Nucleus accumbens (tissue), 56 donors: ENCODE measurements at regions not wholly inside any gene's neighbourhood (a gene's known extent, or its start where the extent isn't known, plus 50 kb on each side); places are given as distances from the start of the nearest gene placed in this dataset.
"Not testable (repeated sequence)": the region's sequence is repeated elsewhere in the genome, so short reads cannot be mapped to it uniquely, and the experiment has no call there.

Source experiments
- DNase-seq, 56 donors: peaks; one replicate each; lab custom pipeline; 2025; lab: John Stamatoyannopoulos, UW

GRCh38 chr7:56697058-56697457 lies 435.2 kb downstream of the ZNF479 start:
- DNase-seq = not testable (repeated sequence)

GRCh38 chr7:56686276-56686859 lies 445.9 kb downstream of the ZNF479 start:
- DNase-seq = no peak

DNA sequence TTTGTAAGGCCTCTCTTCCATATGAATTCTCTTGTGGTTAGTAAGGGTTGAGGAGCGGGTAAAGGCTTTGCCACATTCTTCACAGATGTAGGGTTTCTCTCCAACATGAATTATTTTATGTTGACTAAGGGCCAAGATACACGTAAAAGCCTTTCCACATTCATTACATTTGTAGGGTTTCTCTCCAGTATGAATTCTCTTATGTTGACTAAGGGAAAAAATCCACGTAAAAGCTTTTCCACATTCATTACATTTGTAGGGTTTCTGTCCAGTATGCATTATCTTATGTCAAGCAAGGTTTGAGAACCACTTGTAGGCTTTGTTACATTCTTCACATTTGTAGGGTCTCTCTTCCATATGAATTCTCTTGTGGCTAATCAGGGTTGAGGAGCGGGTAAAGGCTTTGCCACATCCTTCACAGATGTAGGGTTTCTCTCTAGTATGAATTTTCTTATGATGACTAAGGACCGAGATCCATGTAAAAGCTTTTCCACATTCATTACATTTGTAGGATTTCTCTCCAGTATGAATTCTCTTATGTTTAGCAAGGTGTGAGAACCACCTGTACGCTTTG lies 493.0 kb downstream of the ZNF479 start:
- DNase-seq = no peak

- no peak for DNase-seq
Observed at GRCh38 chr7:56609852-56610355, 493.7 kb upstream of the NUPR2 start.

GRCh38 chr7:56605146-56605545 lies 488.9 kb upstream of the NUPR2 start:
- DNase-seq = no peak

DNA sequence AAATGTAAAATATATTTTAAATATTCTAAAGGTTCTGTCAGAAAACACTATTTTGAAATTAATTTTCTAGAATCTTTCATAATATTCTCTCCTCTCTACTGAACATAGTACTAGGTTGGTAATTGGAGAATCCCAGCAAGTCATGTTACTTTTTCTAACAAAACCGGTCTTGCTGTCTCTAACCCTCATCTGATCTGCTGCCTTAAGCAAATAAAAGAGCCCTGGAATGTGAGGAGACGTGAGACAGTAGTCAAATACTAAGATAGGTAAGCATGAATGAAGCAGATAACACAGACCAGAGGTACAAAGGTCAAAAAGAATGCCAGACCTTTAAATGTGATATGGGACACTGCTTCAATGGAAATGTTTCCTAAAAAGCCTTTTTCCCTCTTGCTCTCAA lies 462.4 kb upstream of the NUPR2 start:
- DNase-seq = no peak

- no peak for DNase-seq
Observed at GRCh38 chr7:56570968-56571367, 454.8 kb upstream of the NUPR2 start.

DNA sequence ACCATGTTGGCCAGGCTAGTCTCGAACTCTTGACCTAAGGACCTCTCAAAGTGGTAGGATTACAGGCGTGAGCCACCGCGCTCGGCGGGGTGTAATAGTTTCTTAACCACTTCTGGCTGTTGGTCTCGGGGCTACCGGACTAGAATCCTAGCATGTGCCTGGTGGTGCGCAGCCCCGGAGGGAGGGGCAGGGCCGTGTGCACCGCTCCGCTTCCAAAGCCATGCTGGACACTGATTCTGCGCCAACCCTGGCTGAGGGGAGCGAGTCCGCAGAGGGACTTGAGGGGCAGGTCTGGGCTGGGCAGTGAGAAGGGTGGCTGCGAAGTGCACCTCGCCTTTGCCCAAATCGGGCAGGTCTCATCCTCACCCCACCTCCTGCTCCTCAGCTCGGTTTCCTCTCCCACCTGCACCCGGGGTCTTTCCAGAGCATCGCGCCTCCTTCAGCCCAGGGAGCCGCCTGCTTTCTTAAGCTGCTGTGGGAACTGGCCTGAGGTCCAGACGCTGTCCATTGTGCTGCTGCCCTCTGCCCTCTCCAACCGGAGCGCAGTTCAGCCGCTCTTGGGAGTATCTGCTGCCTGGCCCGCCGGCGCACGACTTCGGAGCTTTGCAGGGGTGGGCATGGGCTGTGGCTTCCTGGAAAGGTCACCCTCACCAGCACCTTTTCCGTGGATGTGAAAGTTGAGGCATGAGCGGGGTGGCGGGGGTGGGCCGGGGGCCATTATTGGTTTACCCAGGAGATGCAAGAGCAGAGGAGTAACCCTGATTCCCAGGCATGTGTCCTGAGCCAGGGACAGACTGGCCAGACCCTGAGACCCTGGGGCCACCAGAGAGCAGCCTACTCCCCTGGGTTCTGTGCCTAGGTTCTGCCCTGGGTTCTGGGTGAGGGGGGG lies 422.6 kb upstream of the NUPR2 start:
- DNase-seq = no peak

- DNase-seq = peak in 9 of 56 donors; percentile 2 to 41 (median 11)
Observed at GRCh38 chr7:56537952-56538351, 421.7 kb upstream of the NUPR2 start.

- DNase-seq = peak in 1 of 56 donors; percentile 25
Observed at GRCh38 chr7:56537477-56537876, 421.3 kb upstream of the NUPR2 start.

DNA sequence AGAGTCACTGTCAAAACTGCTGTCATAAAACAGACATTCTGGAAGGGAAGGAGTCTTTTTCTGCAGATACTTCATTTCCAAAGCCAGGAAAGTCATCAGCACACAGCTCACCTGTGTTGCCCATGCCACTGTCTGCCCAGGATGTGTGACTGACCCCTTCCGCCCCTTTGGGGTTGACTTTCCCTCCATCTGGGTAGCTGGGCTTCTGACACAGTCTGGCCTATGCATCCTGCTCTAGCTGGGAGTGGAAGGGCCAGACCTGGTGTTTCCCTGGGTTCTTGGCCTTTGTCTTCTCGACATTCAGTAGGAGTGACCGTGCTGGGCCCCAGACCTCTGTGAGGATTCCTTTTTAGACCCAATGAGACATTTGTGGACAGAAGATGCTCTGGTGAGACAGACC lies 378.9 kb upstream of the NUPR2 start:
- no peak for DNase-seq

DNA sequence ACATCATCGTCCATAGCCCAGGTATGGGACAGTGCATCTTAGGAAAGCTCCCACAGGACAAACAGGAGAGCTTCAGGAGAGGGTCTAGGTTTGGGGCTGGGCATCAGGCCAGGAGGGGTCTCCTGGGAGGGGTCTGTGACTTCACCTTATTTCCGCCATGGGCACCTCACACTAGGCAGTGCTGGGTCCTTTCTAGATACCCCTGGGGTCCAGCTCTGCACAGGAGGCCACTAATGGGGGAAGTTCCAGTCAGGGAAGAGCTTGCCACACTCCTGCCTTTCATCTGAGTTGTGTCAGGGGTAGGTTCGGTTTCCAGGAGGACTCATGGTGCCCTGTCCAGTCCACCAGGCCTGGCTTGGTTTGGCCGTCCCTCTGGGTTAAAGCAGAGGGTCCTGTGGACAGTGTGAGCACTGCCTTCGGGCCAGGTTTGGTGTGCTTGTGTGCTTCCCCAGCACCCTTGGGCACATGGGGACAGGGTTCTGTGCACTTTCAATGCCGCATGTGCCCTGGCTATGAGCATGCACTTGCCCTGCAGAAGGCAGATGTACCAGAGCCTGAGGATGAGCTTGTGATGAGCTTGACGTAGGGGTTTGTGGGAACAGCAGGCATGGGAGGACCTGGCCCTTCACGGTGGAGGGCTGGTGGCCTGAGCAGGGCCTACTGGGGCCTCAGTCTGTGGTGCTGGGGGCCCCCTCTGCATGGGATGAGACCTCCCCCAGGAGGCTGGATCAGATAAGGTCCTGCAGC lies 377.7 kb upstream of the NUPR2 start:
- DNase-seq = no peak

DNA sequence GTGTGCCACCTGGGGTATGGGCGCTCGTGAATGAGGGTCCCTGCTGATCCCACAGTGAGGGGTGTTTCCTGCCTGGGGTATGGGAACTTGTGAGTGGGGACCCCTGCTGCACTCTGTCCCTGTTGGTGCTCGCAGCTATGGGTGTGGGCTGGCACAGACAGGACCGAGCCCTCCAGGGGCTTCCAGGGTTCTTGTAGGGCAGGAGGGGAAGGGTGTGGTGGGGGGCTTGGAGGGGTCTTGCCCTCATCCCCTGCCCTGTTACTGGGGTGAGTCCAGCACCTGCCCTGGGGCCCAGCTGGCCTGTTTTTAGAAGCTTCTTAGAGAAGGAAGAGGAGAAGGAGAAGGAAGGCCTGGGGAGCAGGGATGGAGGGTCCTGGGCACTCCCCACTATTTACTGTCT lies 377.0 kb upstream of the NUPR2 start:
- no peak for DNase-seq

DNA sequence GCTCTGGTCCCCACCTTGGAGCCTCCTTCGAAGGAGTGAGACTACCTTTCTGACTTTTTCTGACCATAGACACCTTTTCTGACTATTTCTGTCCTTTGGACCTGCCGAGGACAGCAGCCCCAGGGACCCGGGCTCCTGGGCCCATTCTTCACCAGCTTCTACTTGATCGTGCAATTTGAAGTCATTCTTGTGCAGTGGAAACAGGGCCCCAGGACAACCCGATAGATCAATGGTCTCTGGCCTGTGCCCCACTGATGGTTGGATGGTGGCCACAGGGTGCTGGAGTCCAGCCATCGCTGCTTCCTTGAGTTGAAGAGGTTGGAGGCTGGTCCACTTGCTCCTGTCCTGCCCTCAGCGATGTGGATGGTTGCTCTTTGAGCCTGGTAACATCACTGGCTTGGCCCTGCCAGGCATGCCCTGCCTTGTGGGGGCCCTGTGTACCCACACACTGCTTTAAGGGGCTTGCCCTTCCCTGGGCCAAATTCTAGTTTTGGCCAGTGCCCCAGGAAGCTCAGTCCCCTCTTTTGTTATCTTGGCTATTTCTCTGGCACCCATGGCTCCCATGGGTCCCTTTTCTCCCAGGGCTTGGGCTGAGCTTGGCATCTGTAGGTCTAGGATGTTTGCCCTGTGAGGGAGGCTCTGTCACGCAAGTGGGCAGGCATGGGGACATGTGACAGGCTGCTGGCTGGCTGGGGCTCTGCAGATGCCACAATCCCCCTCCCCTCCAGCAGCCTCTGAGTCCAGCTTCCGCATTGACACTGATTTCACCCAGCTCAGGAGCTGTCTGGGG lies 375.6 kb upstream of the NUPR2 start:
- no peak for DNase-seq

- no peak for DNase-seq
Observed at GRCh38 chr7:56483861-56484550, 367.8 kb upstream of the NUPR2 start.

- no peak for DNase-seq
Observed at GRCh38 chr7:56483153-56483552, 366.9 kb upstream of the NUPR2 start.

DNA sequence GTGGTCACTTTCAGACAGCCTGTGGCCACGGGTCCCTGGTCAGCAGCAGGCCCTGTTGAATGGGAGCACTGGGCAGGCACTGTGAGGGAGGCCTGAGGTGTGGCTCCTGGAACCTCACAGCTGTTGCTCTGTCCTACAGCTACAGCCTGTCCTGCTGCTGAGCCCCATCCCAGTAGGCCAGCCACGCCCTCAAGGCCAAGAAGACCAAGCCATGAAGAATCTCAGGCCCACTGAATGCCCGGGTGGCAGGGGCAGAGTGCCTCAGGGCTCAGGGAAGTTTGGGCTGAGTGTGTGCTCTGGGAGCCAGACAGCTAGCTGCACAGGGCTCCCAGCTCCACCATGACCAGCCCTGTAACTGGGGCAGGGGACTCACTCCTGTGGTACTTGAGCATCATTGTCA lies 363.5 kb upstream of the NUPR2 start:
- DNase-seq = no peak

DNA sequence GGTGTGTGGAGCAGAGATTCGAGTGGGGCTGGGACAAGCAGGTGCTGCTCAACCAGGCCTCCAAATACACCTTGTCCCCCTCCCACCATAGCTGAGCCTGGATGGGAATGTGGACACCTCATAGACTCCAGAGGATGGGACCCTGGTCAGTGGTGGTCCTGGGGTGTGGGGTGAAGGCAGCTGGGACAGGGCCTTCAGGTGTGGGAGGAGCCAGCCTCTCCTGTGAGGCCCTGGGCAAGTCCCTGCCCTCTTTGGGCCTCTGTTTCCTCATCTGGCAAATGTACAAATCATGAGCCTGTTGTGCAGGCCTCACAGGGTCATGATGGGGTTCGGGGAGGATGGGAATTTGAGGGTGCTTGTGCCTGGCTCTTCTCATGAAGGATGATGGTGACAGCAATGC lies 362.9 kb upstream of the NUPR2 start:
- DNase-seq = no peak

GRCh38 chr7:56474271-56474670 lies 358.1 kb upstream of the NUPR2 start:
- no peak for DNase-seq
